HG02623 (cell line): ENCODE measurements at regions not wholly inside any gene's neighbourhood (a gene's known extent, or its start where the extent isn't known, plus 50 kb on each side); places are given as distances from the start of the nearest gene placed in this dataset.
"Not testable (repeated sequence)": the region's sequence is repeated elsewhere in the genome, so short reads cannot be mapped to it uniquely, and the experiment has no call there.

Experiments used
- ATAC-seq: cut with Tn5 transposase; IDR thresholded peaks from one replicate; pipeline ENCODE4 v1.9.1; 2021; ENCODE audit warnings: moderate library complexity; ENCODE audit not compliant: unreplicated experiment

DNA sequence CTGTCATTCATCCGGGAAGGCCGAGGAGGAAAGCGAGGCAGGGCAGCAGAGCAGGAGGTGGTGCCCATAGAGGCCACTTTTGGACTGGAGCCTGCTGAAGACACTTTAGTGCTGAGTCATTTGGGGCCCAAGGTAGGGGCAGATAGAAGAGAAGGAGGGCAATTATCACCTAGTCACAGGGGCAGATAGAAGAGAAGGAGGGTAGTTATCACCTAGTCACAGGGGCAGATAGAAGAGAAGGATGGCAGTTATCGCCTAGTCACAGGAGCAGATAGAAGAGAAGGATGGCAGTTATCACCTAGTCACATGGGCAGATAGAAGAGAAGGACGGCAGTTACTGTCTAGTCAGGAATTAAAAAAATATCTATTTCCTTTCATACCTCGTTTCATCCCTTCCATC, 1372.6 kb downstream of the FOXD4L5 start:
- not testable (repeated sequence) for ATAC-seq

DNA sequence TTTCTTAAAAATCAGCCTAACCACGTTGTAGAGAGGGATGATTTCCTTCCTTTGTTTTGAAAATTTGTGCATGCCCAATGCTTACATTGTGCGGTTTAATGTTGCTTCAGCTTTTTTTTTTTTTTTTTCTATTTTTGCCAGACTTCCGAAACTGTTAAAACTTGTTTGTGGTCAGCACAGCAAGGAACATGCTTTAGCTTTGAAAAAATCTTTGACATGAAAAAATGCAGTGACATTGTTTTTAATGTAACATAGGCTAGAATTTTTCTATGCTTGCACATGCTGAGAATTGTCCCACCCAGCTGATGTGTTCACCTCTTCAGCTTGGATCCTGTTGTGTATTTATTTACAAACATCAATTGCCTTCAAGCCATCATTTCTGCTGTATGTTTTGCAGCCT, 1375.9 kb downstream of the FOXD4L5 start:
- not testable (repeated sequence) for ATAC-seq

DNA sequence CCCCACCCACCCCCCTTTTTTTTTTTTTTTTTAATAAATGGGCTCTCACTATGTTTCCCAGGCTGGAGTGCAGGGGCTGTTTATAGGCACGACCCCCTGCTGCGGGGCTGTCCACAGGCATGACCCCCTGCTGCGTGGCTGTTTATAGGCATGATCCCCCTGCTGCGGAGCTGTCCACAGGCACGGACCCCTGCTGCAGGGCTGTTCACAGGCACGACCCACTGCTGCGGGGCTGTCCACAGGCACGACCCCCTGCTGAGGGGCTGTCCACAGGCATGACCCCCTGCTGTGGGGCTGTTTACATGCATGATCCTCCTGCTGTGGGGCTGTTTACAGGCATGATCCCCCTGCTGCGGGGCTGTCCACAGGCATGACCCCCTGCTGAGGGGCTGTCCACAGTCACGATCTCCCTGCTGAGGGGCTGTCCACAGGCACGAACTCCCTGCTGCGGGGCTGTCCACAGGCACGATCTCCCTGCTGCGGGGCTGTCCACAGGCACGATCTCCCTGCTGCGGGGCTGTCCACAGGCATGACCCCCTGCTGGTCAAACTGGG, 1385.3 kb downstream of the FOXD4L5 start:
- not testable (repeated sequence) for ATAC-seq

DNA sequence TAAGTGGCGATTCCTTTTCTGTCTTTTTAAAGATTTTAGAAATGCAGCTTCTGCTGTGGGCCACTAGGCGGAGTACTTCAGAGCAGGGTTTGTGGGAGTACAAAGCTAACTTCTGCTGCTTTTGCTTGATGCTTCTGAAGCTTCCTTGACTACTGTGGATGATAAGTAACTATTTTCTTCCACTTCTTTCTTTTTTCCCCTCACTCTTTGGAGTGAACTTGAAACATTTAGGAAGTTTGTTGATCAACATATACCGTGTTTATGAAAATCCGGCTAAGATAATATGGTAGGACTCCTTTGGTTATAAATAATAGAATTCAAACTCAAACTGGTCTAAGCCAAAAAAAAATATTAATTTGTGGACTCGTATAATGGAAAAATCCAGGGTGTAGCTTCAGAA, 1403.6 kb downstream of the FOXD4L5 start:
- ATAC-seq: not testable (repeated sequence)

DNA sequence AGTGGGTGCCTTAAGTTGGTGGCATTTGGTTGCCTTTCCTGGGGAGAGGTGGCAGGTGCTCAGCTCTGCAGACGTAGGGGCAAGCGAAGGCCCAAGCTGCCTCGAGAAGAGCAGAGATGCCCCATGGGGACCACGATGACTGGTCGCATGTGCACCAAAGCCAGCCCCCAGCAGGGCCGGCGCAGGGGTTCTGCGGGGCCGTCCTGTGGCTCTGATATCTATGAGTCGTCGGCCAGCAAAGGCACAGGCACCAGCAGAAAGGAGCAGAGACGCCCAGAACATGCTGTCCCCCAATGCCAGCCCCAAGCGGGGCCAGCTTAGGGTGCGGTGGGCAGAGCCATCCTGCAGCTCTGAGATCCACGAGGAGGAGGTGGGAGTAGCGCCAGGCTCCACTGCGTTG, 1408.6 kb downstream of the FOXD4L5 start:
- not testable (repeated sequence) for ATAC-seq

DNA sequence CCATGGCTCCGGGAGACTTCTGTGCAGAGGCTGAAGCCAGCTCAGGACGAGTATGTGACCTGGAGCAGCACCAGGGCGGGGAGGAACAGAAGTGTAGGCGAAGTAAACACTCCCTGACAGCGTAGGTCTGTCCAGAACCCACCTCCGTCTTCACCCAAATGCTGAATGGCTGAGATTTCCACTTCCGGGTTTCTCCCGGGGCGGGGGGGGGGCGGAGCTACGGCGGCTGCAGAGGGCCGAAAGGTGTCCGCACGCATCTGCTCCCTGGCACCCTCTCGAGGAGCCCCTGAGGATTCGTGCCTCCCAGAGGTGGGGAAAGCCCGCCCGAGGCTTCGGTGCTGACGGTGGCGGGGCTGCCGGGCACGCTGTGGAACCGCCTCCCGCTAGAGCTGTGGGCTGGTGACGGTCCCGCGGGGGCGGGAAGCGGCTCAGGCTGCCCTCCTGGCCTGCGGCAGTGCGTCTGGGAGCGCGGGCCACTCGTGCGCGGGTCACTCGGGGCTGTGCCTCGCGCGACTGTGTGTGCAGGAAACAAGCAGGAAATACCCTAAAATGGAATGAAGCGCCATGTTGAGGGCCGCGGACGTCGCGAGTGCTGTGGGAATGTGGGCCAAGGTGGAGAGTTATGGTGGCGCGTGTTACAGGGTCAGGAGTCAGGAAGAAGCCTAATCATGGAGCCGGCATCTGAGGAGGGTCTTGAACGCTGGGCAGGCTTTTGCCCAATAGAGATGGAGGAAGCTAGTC, 1425.4 kb downstream of the FOXD4L5 start:
- no peak for ATAC-seq

DNA sequence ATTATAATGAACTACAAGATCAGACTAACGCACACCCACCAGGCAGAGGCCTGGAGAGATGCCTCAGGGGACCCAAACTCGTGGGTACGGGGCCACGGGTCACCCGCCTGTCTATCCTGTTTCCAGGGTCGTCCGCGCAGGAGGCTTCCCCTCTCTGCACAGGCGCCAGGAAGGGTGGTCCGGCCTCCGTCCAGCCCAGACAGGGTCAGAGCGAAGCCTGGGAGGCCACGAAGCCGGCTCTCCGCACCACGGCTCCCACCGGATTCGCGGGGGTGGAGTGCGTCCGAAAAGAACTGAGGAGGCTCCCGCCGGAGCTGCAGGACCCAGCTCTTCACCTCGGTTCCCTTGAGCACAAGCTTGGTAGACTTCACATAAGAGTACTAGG, 1425.9 kb downstream of the FOXD4L5 start:
- ATAC-seq: not testable (repeated sequence)

DNA sequence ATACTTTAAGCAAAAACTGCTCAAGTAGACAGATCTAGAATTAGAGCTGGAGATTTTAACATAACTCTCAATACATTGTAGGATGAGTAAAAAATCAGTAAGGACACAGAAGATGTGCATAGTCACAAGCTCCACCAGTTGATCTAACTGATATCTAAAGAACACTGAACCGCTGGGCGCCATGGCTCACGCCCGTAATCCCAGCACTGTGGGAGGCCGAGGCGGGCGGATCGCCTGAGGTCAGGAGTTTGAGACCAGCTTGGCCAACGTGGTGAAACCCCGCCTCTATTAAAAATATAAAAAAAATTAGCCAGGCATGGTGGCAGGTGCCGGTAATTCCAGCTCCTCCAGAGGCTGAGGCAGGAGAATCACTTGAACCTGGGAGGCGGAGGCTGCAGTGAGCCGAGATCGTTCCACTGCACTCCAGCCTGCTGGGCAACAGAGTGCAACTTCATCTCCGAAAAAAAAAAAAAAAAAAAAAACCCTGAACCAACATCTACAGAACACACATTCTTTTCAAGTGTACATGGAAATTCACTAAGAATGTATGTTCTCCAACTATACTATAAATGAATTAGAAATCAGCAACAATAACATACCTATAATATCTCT, 1431.8 kb downstream of the FOXD4L5 start:
- not testable (repeated sequence) for ATAC-seq

DNA sequence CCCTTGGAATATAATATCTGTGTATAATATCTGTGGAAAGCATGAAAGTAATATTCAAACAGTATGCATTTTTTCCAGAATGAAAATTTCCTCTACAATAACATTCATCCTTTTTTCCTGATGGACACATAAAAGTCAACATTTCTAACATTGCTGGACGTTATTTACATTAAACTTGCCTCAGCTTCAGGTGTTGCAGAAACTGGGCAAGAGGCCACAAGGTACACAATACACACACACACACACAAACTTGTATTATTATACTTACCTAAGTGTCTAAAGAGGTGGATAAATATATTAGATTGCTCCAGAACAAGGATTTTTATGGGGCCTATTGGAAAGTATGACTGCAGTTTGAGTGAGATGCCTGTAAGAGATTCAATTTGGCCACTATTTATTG, 1460.2 kb downstream of the FOXD4L5 start:
- not testable (repeated sequence) for ATAC-seq

DNA sequence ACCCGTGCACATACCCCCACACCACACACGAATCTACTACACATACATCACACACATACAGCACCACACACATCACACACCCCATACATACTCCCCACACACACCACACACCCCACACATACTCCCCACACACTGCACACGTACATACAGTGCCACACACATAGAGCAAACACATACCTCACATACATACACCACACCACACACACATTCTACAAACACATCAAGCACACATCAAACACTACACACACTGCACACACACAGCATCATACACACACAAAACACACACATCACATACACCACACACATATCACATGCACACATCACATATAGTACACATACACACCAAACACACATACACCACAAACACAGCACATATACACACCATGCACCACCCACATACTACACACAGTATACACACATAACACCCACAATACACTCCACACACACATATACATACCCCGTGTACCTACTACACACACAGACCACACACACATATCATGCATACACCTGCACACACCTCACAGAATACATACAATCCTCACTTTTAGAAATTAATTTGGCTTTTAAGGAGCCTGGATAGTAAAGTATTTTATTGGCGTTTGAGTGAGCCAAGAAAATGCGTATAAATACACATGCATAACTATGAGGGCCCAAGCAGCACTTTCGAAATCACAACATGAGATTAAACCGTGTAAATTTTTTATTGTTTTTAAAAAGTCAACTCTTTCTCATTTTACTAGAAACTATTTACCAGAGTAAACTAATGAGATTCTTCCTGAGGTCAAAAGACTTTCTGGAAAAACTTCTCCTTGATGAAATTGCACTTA, 1461.4 kb downstream of the FOXD4L5 start:
- ATAC-seq: peak; percentile 40

DNA sequence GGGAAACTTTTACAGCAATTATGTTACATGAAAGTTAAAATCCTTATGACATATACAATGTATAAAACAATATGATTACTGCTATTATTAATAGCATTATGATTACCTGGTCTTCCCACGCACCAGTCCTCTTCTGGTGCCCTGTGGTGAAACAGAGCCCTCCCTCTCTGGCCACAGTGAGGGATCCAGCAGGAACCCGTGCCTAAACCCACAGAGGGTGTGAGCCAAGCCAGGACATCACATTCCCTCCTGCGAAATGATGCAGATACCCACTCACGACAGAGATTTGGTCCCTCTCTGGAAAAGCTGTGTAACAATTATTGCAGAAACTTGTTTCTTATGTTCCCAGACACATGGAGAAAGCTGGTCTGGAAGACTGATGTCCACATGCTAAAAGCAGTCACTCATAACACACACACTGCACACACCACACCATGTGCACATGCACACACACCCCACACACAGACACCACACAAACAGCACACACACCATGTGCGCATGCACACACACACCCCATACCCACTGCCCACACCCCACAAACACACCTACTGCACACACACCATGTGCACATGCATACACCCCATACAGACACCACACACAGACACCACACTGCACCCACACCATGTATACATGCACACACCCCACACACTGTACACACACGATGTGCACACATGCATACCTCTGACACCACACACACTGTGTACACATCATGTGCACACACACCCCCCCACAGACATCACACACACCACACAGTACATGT, 1462.2 kb downstream of the FOXD4L5 start:
- ATAC-seq: not testable (repeated sequence)

DNA sequence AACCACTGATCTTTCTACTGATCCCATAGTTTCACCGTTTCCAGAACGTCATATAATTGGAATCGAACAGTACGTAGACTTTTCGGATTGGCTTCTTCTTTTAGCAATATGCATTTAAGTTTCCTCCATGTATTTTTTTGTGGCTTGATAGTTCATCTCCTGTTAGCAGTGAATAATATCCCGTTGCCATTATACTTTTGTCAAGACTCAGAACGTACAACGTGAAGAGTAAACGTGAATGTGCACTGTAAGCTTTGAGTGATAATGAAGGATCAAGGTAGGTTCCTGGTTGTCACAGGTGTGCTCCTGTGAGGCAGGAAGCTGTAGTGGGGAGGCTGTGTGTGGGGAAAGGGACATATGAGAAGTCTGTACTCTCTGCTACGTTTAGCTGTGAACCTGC, 1463.7 kb downstream of the FOXD4L5 start:
- not testable (repeated sequence) for ATAC-seq

DNA sequence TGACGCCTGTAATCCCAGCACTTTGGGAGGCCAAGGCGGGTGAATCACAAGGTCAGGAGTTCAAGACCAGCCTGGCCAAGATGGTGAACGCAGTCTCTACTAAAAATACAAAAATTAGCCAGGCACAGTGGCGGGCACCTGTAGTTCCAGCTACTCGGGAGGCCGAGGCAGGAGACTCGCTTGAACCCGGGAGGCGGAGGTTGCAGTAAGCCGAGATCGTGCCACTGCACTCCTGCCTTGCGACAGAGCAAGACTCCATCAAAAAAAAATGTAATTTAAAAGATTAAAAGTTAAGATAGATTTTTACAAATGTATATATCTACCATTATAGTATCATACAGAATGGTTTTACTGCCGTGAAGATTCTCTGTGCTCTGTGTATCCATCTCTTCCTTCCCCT, 1464.1 kb downstream of the FOXD4L5 start:
- not testable (repeated sequence) for ATAC-seq

DNA sequence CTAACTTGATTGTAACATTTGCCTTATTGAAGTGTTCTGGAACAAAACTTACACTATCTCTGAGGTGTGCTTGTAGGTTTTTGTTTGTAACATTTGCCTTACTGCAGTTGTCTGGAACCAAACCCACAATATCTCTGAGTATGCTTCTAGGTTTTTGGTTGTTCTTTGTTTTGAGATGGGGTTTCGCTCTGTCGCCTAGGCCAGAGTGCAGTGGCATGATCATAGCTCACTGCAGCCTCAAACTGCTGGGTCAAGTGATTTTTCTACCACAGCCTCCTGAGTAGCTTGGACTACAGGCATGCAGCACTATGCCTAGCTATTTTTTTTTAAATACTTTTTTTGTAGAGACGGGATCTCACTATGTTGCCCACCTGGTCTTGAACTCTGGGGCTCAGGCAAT, 1464.6 kb downstream of the FOXD4L5 start:
- ATAC-seq: not testable (repeated sequence)

DNA sequence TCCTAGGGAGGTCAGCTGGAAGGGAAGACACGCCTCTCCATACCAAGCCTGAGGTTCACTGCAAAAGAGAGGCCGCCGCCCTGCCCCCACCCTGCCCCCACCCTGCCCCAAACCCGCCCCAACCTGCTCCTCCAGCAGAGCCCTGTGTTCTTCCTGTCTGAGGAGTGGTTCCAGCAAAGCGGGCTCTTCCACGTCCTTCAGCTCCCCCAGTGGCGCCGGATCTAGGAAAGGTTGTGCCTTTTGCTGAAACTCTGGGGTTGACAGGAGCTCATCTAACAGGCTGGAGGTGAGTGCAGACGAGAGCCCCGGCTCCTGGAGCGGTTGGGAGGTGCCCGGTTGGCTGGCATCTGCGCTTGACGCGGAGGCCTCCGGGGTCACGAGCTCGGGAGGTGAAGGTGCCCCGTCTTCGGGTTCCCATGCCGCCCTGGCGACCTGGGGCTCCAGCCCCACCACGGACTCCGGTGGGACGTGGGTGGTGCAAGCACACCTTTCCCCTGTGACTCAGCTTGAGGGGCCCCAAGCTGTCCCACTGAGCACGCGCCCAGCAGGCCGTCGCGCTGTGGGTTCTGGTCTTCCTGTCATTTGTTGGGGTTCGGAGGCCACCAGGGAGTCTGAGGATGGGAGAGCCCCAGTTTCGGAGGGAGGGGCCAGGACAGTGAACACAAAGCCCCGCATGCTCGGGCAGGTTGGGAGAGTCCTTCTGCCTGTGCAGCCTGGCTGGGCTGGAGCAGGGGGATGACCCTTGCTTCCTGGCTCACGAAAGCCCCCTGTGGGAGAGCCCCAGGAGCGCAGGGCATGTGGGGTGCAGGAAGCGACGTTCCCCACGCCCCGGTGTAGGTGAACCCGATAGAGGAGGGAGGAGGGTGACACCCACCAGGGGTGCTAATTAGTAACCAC, 1467.1 kb downstream of the FOXD4L5 start:
- peak; percentile 51 for ATAC-seq

DNA sequence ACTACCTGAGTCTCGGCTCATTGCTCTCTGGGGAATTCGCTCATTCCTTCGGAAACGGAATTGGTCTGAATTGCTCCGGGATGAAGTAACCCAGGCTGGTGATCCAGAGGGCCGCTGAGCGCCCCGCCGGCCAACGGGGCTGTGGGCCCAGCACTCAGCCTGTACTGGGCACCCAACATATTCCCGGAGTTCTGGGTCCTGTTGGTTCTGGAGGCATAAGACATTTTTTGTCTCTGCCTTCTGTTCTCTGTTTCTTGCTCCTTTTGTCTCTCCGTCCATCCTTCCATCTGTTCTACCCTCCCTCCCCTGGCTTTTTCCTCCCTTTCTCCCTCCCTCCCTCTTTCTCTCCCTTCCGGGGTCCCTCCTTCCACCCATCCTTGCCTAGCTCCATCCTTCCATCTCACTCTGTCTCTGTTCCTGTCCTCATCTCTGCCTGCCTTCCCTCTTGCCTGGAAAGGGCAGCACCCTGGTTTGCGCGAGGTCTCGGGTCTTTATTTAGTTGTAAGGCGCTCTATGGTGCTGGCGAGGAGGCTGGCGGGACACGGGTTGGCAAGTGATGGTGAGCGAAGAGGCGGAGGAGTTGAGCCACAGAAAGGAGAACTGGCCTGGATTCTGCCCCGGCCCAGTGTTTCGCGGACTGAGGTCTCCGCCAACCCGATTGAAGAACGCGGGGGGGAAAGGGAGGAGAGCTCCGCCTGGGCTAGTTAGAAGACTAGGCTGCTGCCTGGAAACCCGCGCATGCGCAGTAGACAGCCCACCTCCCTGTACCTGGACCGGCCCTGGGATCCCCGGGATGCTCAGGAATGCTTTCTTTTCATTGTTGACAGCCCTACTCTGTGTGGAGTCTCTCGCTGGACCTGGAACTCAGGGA, 1468.0 kb downstream of the FOXD4L5 start:
- ATAC-seq: peak; percentile 69

DNA sequence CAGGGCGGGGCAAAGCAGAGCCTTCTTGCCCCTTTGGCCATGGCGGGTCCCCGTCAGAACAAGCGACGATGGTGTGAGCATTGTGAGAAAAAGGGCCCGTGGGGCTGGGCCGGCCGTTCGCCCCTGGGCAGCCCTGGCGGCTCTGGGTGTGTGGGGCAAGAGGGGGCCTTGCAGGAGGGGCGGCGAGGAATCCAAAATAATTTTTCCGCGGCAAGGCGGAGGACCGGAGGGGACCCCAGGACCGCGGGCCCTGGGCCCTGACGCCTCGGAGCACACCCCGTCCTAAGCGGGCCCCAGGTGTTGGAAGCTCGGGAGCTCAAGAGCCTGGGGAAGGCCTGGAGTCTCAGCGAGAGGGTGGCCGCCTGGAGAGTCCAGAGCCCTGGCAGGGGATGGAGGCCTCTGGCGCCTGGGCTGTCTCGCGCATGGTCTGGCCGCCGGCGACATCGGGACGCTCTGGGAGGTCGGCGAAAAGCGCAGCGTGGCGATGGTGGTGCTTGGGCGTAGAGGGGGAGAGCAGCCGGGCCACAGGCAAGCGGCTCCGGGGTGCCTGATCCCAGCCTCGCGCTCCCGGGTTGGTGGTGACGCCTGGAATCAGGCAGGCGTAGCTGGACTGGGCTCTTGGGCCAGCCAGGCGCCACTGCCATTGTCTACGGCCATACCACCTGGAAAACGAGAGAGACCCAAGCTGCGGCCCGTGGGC, 1469.9 kb downstream of the FOXD4L5 start:
- not testable (repeated sequence) for ATAC-seq

DNA sequence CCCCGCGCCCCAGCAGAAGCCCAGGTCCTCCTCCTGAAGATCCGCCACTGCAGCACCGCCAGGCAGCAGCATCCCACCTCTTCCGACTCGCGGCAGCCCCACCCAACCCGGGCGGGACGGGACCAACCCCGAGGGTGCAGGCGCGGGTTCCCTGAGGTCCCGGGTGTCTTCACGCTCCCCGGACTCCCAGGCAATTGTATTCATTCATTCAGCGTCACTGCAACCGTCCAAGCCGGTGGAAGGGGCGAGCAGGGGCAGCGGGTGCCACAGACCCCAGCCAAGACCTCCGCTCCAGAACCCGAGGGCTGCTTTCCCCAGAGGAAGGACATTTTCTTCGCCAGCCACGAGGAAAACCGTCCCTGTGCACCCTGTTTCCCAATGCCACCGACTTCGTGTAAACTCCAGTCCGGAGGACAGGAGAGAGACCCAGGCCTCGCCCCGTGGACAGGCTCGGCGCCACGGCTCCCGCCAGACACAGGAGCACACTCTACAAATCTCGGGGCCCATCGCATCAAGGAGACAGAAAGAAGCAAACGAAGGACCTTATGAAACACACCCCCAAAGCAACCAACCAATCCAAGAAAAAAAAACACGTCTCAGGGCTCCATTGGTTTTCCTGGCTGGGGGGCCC, 1471.5 kb downstream of the FOXD4L5 start:
- not testable (repeated sequence) for ATAC-seq
